HEK293T (cell line): ENCODE measurements at regions not wholly inside any gene's neighbourhood (a gene's known extent, or its start where the extent isn't known, plus 50 kb on each side); places are given as distances from the start of the nearest gene placed in this dataset.

Source experiments
- ARNT ChIP-seq: fragments of 450-650 bp; IDR thresholded peaks from 2 replicates; pipeline ENCODE4 v1.6.1; 2017; ENCODE audit warnings: mild to moderate bottlenecking
- BHLHE40 ChIP-seq: fragments of 450-650 bp; IDR thresholded peaks from 2 replicates; pipeline ENCODE4 v1.6.1; 2016; ENCODE audit warnings: mild to moderate bottlenecking, moderate library complexity, borderline replicate concordance
- CTBP1 ChIP-seq: fragments of 450-650 bp; IDR thresholded peaks from 2 replicates; pipeline ENCODE4 v1.6.1; 2016; ENCODE audit warnings: borderline replicate concordance
- ELF4 ChIP-seq: fragments of 450-650 bp; IDR thresholded peaks from 2 replicates; pipeline ENCODE4 v1.6.1; 2017; ENCODE audit warnings: antibody characterized with exemption
- FOXA1 ChIP-seq: fragments of 450-650 bp; IDR thresholded peaks from 2 replicates; pipeline ENCODE4 v1.6.1; 2016; ENCODE audit warnings: mild to moderate bottlenecking
- FOXM1 ChIP-seq: fragments of 450-650 bp; IDR thresholded peaks from 2 replicates; pipeline ENCODE4 v1.6.1; 2017; ENCODE audit warnings: mild to moderate bottlenecking, borderline replicate concordance
- NFRKB ChIP-seq: fragments of 450-650 bp; IDR thresholded peaks from 2 replicates; pipeline ENCODE4 v1.6.1; 2016; ENCODE audit warnings: mild to moderate bottlenecking, moderate library complexity
- SP1 ChIP-seq: fragments of 450-650 bp; IDR thresholded peaks from 2 replicates; pipeline ENCODE4 v1.6.1; 2017
- SUZ12 ChIP-seq: fragments of 450-650 bp; IDR thresholded peaks from 2 replicates; pipeline ENCODE4 v1.6.1; 2016; ENCODE audit warnings: mild to moderate bottlenecking
- TARDBP ChIP-seq: fragments of 450-650 bp; IDR thresholded peaks from 2 replicates; pipeline ENCODE4 v1.6.1; 2016
- ZNF384 ChIP-seq: fragments of 450-650 bp; IDR thresholded peaks from 2 replicates; pipeline ENCODE4 v1.6.1; 2016
- TF ChIP-seq, protein P1 (sequence below): fragments of 450-650 bp; IDR thresholded peaks from 2 replicates; pipeline ENCODE4 v1.6.1; 2016

GRCh38 chr4:121449416-121449815 lies 68.6 kb upstream of the QRFPR start:
- TF ChIP-seq ELF4 (no peak), SUZ12 (no peak), SP1 (no peak), BHLHE40 (no peak), FOXM1 (no peak), FOXA1 (no peak), ZNF384 (no peak), CTBP1 (no peak), ARNT (no peak), TARDBP (no peak), NFRKB (no peak)
- TF ChIP-seq, protein P1, sequence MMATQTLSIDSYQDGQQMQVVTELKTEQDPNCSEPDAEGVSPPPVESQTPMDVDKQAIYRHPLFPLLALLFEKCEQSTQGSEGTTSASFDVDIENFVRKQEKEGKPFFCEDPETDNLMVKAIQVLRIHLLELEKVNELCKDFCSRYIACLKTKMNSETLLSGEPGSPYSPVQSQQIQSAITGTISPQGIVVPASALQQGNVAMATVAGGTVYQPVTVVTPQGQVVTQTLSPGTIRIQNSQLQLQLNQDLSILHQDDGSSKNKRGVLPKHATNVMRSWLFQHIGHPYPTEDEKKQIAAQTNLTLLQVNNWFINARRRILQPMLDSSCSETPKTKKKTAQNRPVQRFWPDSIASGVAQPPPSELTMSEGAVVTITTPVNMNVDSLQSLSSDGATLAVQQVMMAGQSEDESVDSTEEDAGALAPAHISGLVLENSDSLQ, result no peak
